GM23248 (cell line): ENCODE measurements at regions not wholly inside any gene's neighbourhood (a gene's known extent, or its start where the extent isn't known, plus 50 kb on each side); places are given as distances from the start of the nearest gene placed in this dataset.

ENCODE experiments used
- DNase-seq: peaks from one replicate; pipeline ENCODE4 v3.0.0-alpha.2; 2015
- H2AFZ ChIP-seq: fragments of 200-600 bp; sonication (generic); 2 replicates; pipeline ENCODE4 v1.6.1; 2016; ENCODE audit warnings: antibody characterized with exemption
- H3F3A ChIP-seq: fragments of 200-600 bp; sonication (generic); 2 replicates; pipeline ENCODE4 v1.6.1; 2016; ENCODE audit warnings: mild to moderate bottlenecking, antibody characterized with exemption, mixed run types; ENCODE audit not compliant: insufficient read depth
- H3K27ac ChIP-seq: fragments of 200-600 bp; sonication (generic); 2 replicates; pipeline ENCODE4 v1.5.1; 2016; ENCODE audit warnings: mild to moderate bottlenecking
- H3K27me3 ChIP-seq: fragments of 200-600 bp; sonication (generic); replicated peaks from 2 replicates; pipeline ENCODE4 v1.6.1; 2016; ENCODE audit warnings: mild to moderate bottlenecking; ENCODE audit not compliant: insufficient read depth
- H3K36me3 ChIP-seq: fragments of 200-600 bp; sonication (generic); 2 replicates; pipeline ENCODE4 v1.6.1; 2016; ENCODE audit warnings: low read depth, mild to moderate bottlenecking
- H3K4me1 ChIP-seq: fragments of 200-600 bp; sonication (generic); 2 replicates; pipeline ENCODE4 v1.6.1; 2016; ENCODE audit warnings: mild to moderate bottlenecking; ENCODE audit not compliant: insufficient read depth
- H3K4me2 ChIP-seq: fragments of 200-600 bp; sonication (generic); one replicate; pipeline ENCODE4 v1.6.1; 2016; ENCODE audit warnings: mild to moderate bottlenecking; ENCODE audit not compliant: unreplicated experiment
- H3K4me3 ChIP-seq: fragments of 200-600 bp; sonication (generic); 2 replicates; pipeline ENCODE4 v1.5.1; 2016; ENCODE audit warnings: mild to moderate bottlenecking
- H3K79me2 ChIP-seq: fragments of 200-600 bp; sonication (generic); 2 replicates; pipeline ENCODE4 v1.6.1; 2016; ENCODE audit warnings: mild to moderate bottlenecking; ENCODE audit not compliant: insufficient read depth
- H3K9ac ChIP-seq: fragments of 200-600 bp; sonication (generic); 2 replicates; pipeline ENCODE4 v1.6.1; 2016; ENCODE audit warnings: mild to moderate bottlenecking
- H3K9me2 ChIP-seq: fragments of 200-600 bp; sonication (generic); 2 replicates; pipeline ENCODE4 v1.6.1; 2016; ENCODE audit warnings: mixed run types, mild to moderate bottlenecking, moderate library complexity; ENCODE audit not compliant: insufficient read depth
- H3K9me3 ChIP-seq: fragments of 200-600 bp; sonication (generic); one replicate; pipeline ENCODE4 v1.6.1; 2017; ENCODE audit warnings: low read depth
- H4K20me1 ChIP-seq: fragments of 200-600 bp; sonication (generic); 2 replicates; pipeline ENCODE4 v1.6.0; 2016; ENCODE audit not compliant: insufficient read depth
- EZH2 ChIP-seq: fragments of 200-600 bp; sonication (generic); IDR thresholded peaks from 2 replicates; pipeline ENCODE4 v1.6.1; 2018; ENCODE audit warnings: antibody characterized with exemption, mild to moderate bottlenecking; ENCODE audit not compliant: insufficient read depth, poor library complexity, severe bottlenecking
- EZH2phosphoT487 ChIP-seq: fragments of 200-600 bp; sonication (generic); IDR thresholded peaks from 2 replicates; pipeline ENCODE4 v1.6.1; 2018; ENCODE audit warnings: antibody characterized with exemption, moderate library complexity, mild to moderate bottlenecking, low read depth; ENCODE audit not compliant: insufficient read depth
- WGBS, 2 experiments: methylation state at CpG; one replicate each; pipeline ENCODE4 v1.1.6; 2015 to 2017; ENCODE audit warnings: low lambda C conversion rate in 2 of 2, low coverage in 1 of 2; ENCODE audit errors: missing lambda C conversion rate in 2 of 2; 5-methylcytosine and 5-hydroxymethylcytosine counted together
- in situ Hi-C: fragments of 300-500 bp; cut with MboI; formaldehyde crosslinking; loops from 2 replicates; pipeline ENCODE4 v1.15.0; 2020

DNA sequence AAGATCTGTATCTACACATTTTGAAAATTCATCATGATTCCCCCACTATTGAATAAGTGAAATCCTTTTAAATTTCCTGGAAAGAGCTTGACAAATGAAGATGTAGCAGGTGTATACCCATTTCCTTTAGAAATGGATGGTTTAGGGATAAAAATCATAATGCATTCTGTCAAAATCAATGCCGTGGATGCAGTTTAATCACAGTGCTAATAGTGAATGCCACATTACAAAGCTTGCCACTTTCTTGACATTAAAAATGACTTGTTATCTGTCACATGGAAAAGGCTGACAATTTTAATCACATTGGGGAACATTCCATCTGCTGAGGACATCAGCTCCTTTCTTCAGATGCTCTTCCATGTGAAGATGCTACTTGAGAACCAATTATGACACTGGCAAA, 229.6 kb downstream of the GPAM start:
- in situ Hi-C loops, result no loop called here
- Histone ChIP-seq H3K9me2 (no peaks in the 10 kb centered on the region), H3K4me1 (no peaks in the 10 kb centered on the region), H3K79me2 (no peaks in the 10 kb centered on the region), H3K27me3 (0 out of 2 replicates have a peak, but pooled peaks cover 4% of the 10 kb centered on the region), H2AFZ (no peak overlapping the region), H3K9me3 (no peaks in the 10 kb centered on the region), H3K9ac (no peak overlapping the region), H3K27ac (no peak overlapping the region), H3F3A (no peaks in the 10 kb centered on the region), H3K4me2 (no peak overlapping the region), H3K36me3 (no peaks in the 10 kb centered on the region), H4K20me1 (no peaks in the 10 kb centered on the region), H3K4me3 (no peak overlapping the region)
- WGBS, 2 experiments, result 5 to 31% methylated on average over 1 of the region's 1 CpG
- TF ChIP-seq EZH2 (no peak), EZH2phosphoT487 (no peak)
- no peak for DNase-seq

DNA sequence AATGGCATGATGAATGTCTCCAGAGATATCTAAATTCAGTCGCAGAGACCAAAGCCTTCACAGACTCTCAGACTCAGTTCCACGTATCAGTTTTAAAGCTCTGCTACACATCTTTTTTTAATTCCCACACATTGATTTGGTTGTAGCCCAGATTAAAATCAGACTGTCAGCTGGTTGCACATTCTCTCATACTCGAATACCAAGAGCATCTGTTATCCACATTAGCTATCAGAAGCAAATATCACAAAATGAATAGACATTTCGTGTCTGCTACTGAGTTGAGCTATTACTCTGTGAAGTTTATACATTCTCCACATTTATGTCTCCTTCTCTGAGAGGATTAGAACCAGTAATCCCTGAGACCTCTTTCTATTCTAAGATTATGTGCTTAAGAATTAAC, 229.2 kb downstream of the GPAM start:
- WGBS, 2 experiments, result 2% methylated on average over 4 of the region's 4 CpGs
- Histone ChIP-seq H3K36me3 (no peaks in the 10 kb centered on the region), H2AFZ (no peak overlapping the region), H3K4me1 (no peaks in the 10 kb centered on the region), H3K4me2 (no peak overlapping the region), H3K27ac (no peak overlapping the region), H3K9me2 (no peaks in the 10 kb centered on the region), H3K27me3 (0 out of 2 replicates have a peak, but pooled peaks cover 4% of the 10 kb centered on the region), H3F3A (no peaks in the 10 kb centered on the region), H4K20me1 (no peaks in the 10 kb centered on the region), H3K9ac (no peak overlapping the region), H3K4me3 (no peak overlapping the region), H3K9me3 (no peaks in the 10 kb centered on the region), H3K79me2 (no peaks in the 10 kb centered on the region)
- no peak for DNase-seq
- no peak for TF ChIP-seq EZH2phosphoT487
- no peak for TF ChIP-seq EZH2
- in situ Hi-C loops, result no loop called here

DNA sequence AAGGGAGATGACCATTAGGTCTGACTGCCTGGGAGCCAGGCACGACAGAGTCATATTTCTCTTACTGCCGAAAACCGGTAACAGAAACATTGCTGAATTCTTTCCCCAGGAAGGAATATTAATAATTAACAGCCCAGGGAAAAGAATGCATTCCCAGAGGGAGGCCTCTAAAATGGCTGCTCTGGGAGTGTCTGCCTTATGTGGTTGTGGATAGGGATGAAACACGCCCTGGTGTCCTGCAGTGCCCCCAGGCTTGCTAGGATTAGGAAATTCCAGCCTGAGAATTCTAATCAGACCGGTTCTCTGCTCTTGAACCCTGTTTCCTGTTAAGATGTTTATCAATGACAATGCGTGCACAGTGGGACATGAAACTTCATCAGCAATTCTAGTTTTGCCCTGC, 226.7 kb downstream of the GPAM start:
- H3K9me3 ChIP-seq, result no peaks in the 10 kb centered on the region
- no peak overlapping the region for H2AFZ ChIP-seq
- no peak overlapping the region for H3K4me3 ChIP-seq
- no peaks in the 10 kb centered on the region for H3K9me2 ChIP-seq
- H3K27ac ChIP-seq, result no peak overlapping the region
- no peak for DNase-seq
- H3K79me2 ChIP-seq, result no peaks in the 10 kb centered on the region
- H3K9ac ChIP-seq, result no peak overlapping the region
- H4K20me1 ChIP-seq, result no peaks in the 10 kb centered on the region
- no peaks in the 10 kb centered on the region for H3F3A ChIP-seq
- WGBS, 2 experiments, result 67 to 68% methylated on average over 6 of the region's 6 CpGs
- H3K4me2 ChIP-seq, result no peak overlapping the region
- H3K36me3 ChIP-seq, result no peaks in the 10 kb centered on the region
- H3K4me1 ChIP-seq, result no peaks in the 10 kb centered on the region
- in situ Hi-C loops, result no loop called here
- H3K27me3 ChIP-seq, result peaks cover 4% of the 10 kb centered on the region
- TF ChIP-seq EZH2, result no peak
- TF ChIP-seq EZH2phosphoT487, result no peak

DNA sequence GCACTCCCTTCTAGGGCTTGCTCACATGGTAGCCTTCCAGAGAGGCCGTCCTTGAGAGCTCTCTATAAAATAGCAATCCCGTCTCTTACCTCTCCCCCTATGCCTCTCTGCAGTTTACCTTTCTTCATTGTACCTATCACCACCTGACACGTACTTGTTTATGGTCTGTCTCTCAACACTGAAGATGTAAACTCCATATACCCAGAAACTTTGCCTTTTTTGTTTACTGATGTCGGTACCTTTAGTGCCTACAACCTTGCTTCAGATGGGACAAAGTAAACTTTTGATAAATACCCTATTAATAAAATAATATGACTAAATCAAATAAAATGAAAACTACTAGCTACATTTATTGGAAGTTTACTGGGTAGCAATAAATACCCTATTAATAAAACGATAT, 220.6 kb downstream of the GPAM start:
- Histone ChIP-seq H2AFZ (no peak overlapping the region), H3K9me3 (peaks cover 3% of the 10 kb centered on the region), H3K36me3 (no peaks in the 10 kb centered on the region), H3F3A (no peaks in the 10 kb centered on the region), H3K27me3 (peaks cover 13% of the 10 kb centered on the region), H3K4me2 (no peak overlapping the region), H4K20me1 (no peaks in the 10 kb centered on the region), H3K9me2 (no peaks in the 10 kb centered on the region), H3K79me2 (no peaks in the 10 kb centered on the region), H3K4me1 (no peaks in the 10 kb centered on the region), H3K27ac (no peak overlapping the region), H3K4me3 (no peak overlapping the region), H3K9ac (no peak overlapping the region)
- TF ChIP-seq EZH2phosphoT487 (no peak), EZH2 (no peak)
- DNase-seq, result no peak
- WGBS, 2 experiments, result 41% methylated on average over 5 of the region's 5 CpGs
- in situ Hi-C loops, result no loop called here

DNA sequence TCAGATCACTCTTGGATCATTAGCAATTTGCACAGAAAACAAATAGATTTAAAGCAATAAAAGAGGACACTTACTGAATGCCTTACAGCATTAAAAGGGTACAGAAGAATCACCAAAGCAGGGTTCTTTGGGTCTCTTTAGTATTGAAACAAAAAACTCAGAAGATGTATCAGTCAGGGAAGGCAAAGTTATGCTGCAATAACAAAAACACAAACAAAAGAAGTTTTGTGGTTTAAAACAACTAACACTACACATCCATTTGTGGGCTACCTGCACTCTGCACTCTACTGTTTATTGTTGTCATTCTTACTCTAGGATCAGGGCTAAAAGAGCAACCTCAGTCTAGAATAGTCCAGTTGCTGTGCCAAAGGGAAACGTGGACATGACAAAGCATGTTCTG, 216.4 kb downstream of the GPAM start:
- Histone ChIP-seq H3K79me2 (no peaks in the 10 kb centered on the region), H3K4me2 (no peak overlapping the region), H3K9ac (no peak overlapping the region), H3K9me3 (peaks cover 3% of the 10 kb centered on the region), H3K4me3 (no peak overlapping the region), H3K4me1 (no peaks in the 10 kb centered on the region), H3K36me3 (no peaks in the 10 kb centered on the region), H3K27ac (no peak overlapping the region), H2AFZ (no peak overlapping the region), H4K20me1 (no peaks in the 10 kb centered on the region), H3F3A (no peaks in the 10 kb centered on the region), H3K9me2 (no peaks in the 10 kb centered on the region), H3K27me3 (peaks cover 13% of the 10 kb centered on the region)
- 42 to 48% methylated on average over 1 of the region's 1 CpG for WGBS, 2 experiments
- no peak for DNase-seq
- TF ChIP-seq EZH2, result no peak
- no peak for TF ChIP-seq EZH2phosphoT487
- in situ Hi-C loops, result no loop called here
